ENCODE measurements at regions not wholly inside any gene's neighbourhood (a gene's known extent, or its start where the extent isn't known, plus 50 kb on each side); places are given as distances from the start of the nearest gene placed in this dataset.

GRCh38 chr18:29741461-29741860 is 1301.1 kb downstream of the DSC3 start:
- TF ChIP-seq POLR2A (IDR thresholded peaks at IDR 0.05; ENCODE audit: low read length) = no peak
- no peak for TF ChIP-seq GATA1 (IDR thresholded peaks at IDR 0.05; ENCODE audit: low read depth, low read length)

Data from erythroblast (primary cell).